H1 (cell line): ENCODE measurements at regions not wholly inside any gene's neighbourhood (a gene's known extent, or its start where the extent isn't known, plus 50 kb on each side); places are given as distances from the start of the nearest gene placed in this dataset.

Experiments used
- CTCF ChIA-PET: fragments of 300-600 bp; sonication (Branson Sonifier 250); formaldehyde crosslinking; loops from one replicate; lab custom pipeline; 2021; ENCODE audit not compliant: partially characterized antibody; lab: Charles Lee
- POLR2A ChIA-PET: fragments of 300-600 bp; sonication (Branson Sonifier 250); formaldehyde crosslinking; loops from one replicate; lab custom pipeline; 2021; ENCODE audit warnings: inconsistent platforms; ENCODE audit not compliant: partially characterized antibody; lab: Charles Lee
- DNase-seq, 2 experiments: peaks; one replicate each; pipeline versions ENCODE4 v3.0.0 to v3.0.0-alpha.2; 2010 to 2022; ENCODE audit warnings: low spot score in 2 of 2, low read depth in 1 of 2, mixed read lengths in 1 of 2
- FAIRE-seq: peaks from 2 replicates; lab custom pipeline; 2011; peaks lifted over from hg19 to GRCh38; lab: Jason Lieb, UNC
- H2AFZ ChIP-seq: 2 replicates; pipeline ENCODE4 v1.8.1; 2012; ENCODE audit warnings: low read length, inconsistent platforms
- H2AK5ac ChIP-seq: 2 replicates; pipeline ENCODE4 v1.6.1; 2013; ENCODE audit warnings: low read depth, low read length
- H2BK120ac ChIP-seq: replicated peaks from 2 replicates; pipeline ENCODE3; 2013; ENCODE audit warnings: low read depth, low read length, inconsistent platforms
- H2BK12ac ChIP-seq: 2 replicates; pipeline ENCODE4 v1.6.1; 2013; ENCODE audit warnings: low read depth, low read length
- H2BK15ac ChIP-seq: 2 replicates; pipeline ENCODE4 v1.6.1; 2013; ENCODE audit warnings: low read length
- H2BK20ac ChIP-seq: 2 replicates; pipeline ENCODE4 v1.6.1; 2013; ENCODE audit warnings: low read length
- H2BK5ac ChIP-seq: 2 replicates; pipeline ENCODE4 v1.6.1; 2013; ENCODE audit warnings: low read depth, low read length
- H3K14ac ChIP-seq: 2 replicates; pipeline ENCODE4 v1.6.1; 2013; ENCODE audit warnings: inconsistent platforms; ENCODE audit not compliant: insufficient read length
- H3K18ac ChIP-seq: 2 replicates; pipeline ENCODE4 v1.6.1; 2013; ENCODE audit warnings: low read length; ENCODE audit errors: extremely low read depth
- H3K23ac ChIP-seq: 2 replicates; pipeline ENCODE4 v1.6.1; 2013; ENCODE audit warnings: inconsistent platforms; ENCODE audit not compliant: insufficient read length
- H3K23me2 ChIP-seq: 2 replicates; pipeline ENCODE4 v1.6.1; 2013; ENCODE audit warnings: low read depth, low read length
- H3K27ac ChIP-seq: 2 replicates; pipeline ENCODE4 v1.6.1; 2011; ENCODE audit warnings: low read depth, low read length, inconsistent platforms
- H3K27me3 ChIP-seq, 4 experiments: replicated peaks in 1 of 4; 1 replicate in 1 of 4; 2 replicates in 3 of 4; pipeline versions ENCODE4 v1.6.1 to v1.8.1; 2011 to 2013; ENCODE audit warnings: low read length in 3 of 4, mild to moderate bottlenecking in 3 of 4, inconsistent platforms in 2 of 4, mixed read lengths in 2 of 4, moderate library complexity in 1 of 4; ENCODE audit not compliant: control insufficient read depth in 3 of 4, insufficient read depth in 3 of 4; ENCODE audit errors: extremely low read depth in 1 of 4
- H3K36me3 ChIP-seq, 4 experiments: 2 replicates each; pipeline versions ENCODE4 v1.6.1 to v1.8.1; 2011 to 2013; ENCODE audit warnings: mild to moderate bottlenecking in 4 of 4, low read length in 3 of 4, moderate library complexity in 2 of 4, control low read depth in 1 of 4, inconsistent platforms in 1 of 4; ENCODE audit not compliant: insufficient read depth in 4 of 4, control insufficient read depth in 2 of 4
- H3K4ac ChIP-seq: replicated peaks from 2 replicates; pipeline ENCODE3; 2013; ENCODE audit warnings: low read length, low read depth, mixed read lengths, inconsistent platforms; ENCODE audit not compliant: insufficient read length
- H3K4me1 ChIP-seq, 4 experiments: replicated peaks in 1 of 4; 1 replicate in 1 of 4; 2 replicates in 3 of 4; pipeline versions ENCODE4 v1.6.1 to v1.8.1; 2011 to 2013; ENCODE audit warnings: low read length in 3 of 4, inconsistent platforms in 2 of 4, mixed read lengths in 1 of 4; ENCODE audit not compliant: insufficient read depth in 4 of 4, control insufficient read depth in 3 of 4
- H3K4me2 ChIP-seq, 2 experiments: 2 replicates each; pipeline versions ENCODE4 v1.6.1 to v1.8.1; 2011 to 2013; ENCODE audit warnings: low read depth in 2 of 2, low read length in 2 of 2, control low read depth in 1 of 2, inconsistent platforms in 1 of 2, mild to moderate bottlenecking in 1 of 2; ENCODE audit not compliant: insufficient read depth in 1 of 2
- H3K4me3 ChIP-seq, 4 experiments: fragments of 200-600, 300-600 bp in 1 of 4; sonication (generic), shearing (Covaris generic), sonication (Bioruptor Twin) in 1 of 4; 2 replicates each; pipeline versions ENCODE4 v1.5.1 to v1.8.1; 2011 to 2016; ENCODE audit warnings: low read length in 4 of 4, low read depth in 3 of 4, control low read depth in 2 of 4, inconsistent platforms in 2 of 4, mild to moderate bottlenecking in 2 of 4, mixed read lengths in 1 of 4, moderate library complexity in 1 of 4; ENCODE audit not compliant: insufficient read depth in 2 of 4; ENCODE audit errors: extremely low read depth in 1 of 4
- H3K56ac ChIP-seq: replicated peaks from 2 replicates; pipeline ENCODE3; 2013; ENCODE audit warnings: low read depth, mild to moderate bottlenecking, mixed read lengths, low read length, inconsistent platforms; ENCODE audit not compliant: insufficient read length
- H3K79me1 ChIP-seq: 2 replicates; pipeline ENCODE4 v1.6.1; 2013; ENCODE audit warnings: low read depth, low read length, control low read depth
- H3K79me2 ChIP-seq, 2 experiments: 2 replicates each; pipeline versions ENCODE4 v1.6.1 to v1.8.1; 2012 to 2013; ENCODE audit warnings: low read length in 2 of 2, mild to moderate bottlenecking in 2 of 2, inconsistent platforms in 1 of 2; ENCODE audit not compliant: insufficient read depth in 2 of 2, control insufficient read depth in 1 of 2
- H3K9ac ChIP-seq, 4 experiments: replicated peaks in 1 of 4; 1 replicate in 1 of 4; 2 replicates in 3 of 4; pipeline versions ENCODE4 v1.6.1 to v1.8.1; 2011 to 2013; ENCODE audit warnings: low read depth in 3 of 4, low read length in 3 of 4, control low read depth in 2 of 4, mild to moderate bottlenecking in 2 of 4, moderate library complexity in 2 of 4, inconsistent platforms in 1 of 4; ENCODE audit errors: extremely low read depth in 1 of 4
- H3K9me3 ChIP-seq, 2 experiments: 2 replicates each; pipeline versions ENCODE4 v1.6.1 to v1.8.1; 2012 to 2013; ENCODE audit warnings: mild to moderate bottlenecking in 2 of 2, moderate library complexity in 2 of 2, control low read depth in 1 of 2, inconsistent platforms in 1 of 2, low read depth in 1 of 2, low read length in 1 of 2, mixed read lengths in 1 of 2; ENCODE audit not compliant: insufficient read depth in 2 of 2
- H4K20me1 ChIP-seq, 2 experiments: replicated peaks in 1 of 2; 2 replicates each; pipeline versions ENCODE3 to v1.8.1; 2011 to 2013; ENCODE audit warnings: inconsistent platforms in 2 of 2, low read length in 2 of 2, mild to moderate bottlenecking in 1 of 2; ENCODE audit not compliant: insufficient read depth in 2 of 2, control insufficient read depth in 1 of 2
- H4K5ac ChIP-seq: 2 replicates; pipeline ENCODE4 v1.6.1; 2013; ENCODE audit warnings: low read length, low read depth, mixed read lengths, inconsistent platforms; ENCODE audit not compliant: insufficient read length
- H4K8ac ChIP-seq: 2 replicates; pipeline ENCODE4 v1.8.0; 2013; ENCODE audit warnings: mild to moderate bottlenecking, moderate library complexity, low read length, inconsistent platforms; ENCODE audit not compliant: insufficient read depth; ENCODE audit errors: extremely low read depth
- H4K91ac ChIP-seq: replicated peaks from 2 replicates; pipeline ENCODE3; 2013; ENCODE audit warnings: low read length, mixed read lengths, inconsistent platforms; ENCODE audit not compliant: insufficient read length
- ASH2L ChIP-seq: fragments of 200-600, 300-600 bp; sonication (generic); IDR thresholded peaks from one replicate; pipeline ENCODE4 v1.7.1; 2017; ENCODE audit warnings: low read length
- BACH1 ChIP-seq: IDR thresholded peaks from 2 replicates; pipeline ENCODE4 v1.6.1; 2012; ENCODE audit warnings: low read length, improper control_type of control experiment
- BCL11A ChIP-seq, 2 experiments: IDR thresholded peaks; one replicate each; pipeline ENCODE4 v1.6.1; 2011; ENCODE audit warnings: low read depth in 2 of 2, low read length in 2 of 2, mild to moderate bottlenecking in 2 of 2
- CBX8 ChIP-seq: fragments of 300-800, 300-1000 bp; sonication (generic); IDR thresholded peaks from 2 replicates; pipeline ENCODE4 v1.7.1; 2016; ENCODE audit warnings: low read depth, low read length, borderline replicate concordance
- CHD1 ChIP-seq: IDR thresholded peaks from 2 replicates; pipeline ENCODE4 v1.6.1; 2012; ENCODE audit warnings: low read depth, low read length, improper control_type of control experiment
- CREB1 ChIP-seq: IDR thresholded peaks from 2 replicates; pipeline ENCODE4 v1.6.1; 2012; ENCODE audit warnings: inconsistent platforms
- NANOG ChIP-seq: IDR thresholded peaks from 2 replicates; pipeline ENCODE4 v1.6.1; 2011; ENCODE audit warnings: low read length, low read depth, mild to moderate bottlenecking, inconsistent platforms; ENCODE audit not compliant: insufficient read depth, poor library complexity, severe bottlenecking
- POLR2AphosphoS5 ChIP-seq: IDR thresholded peaks from 2 replicates; pipeline ENCODE4 v1.6.1; 2011; ENCODE audit warnings: low read depth, low read length
- RXRA ChIP-seq: IDR thresholded peaks from 2 replicates; pipeline ENCODE4 v1.6.1; 2011; ENCODE audit warnings: low read depth, mild to moderate bottlenecking, low read length, moderate library complexity; ENCODE audit not compliant: insufficient read depth
- SP1 ChIP-seq: IDR thresholded peaks from 2 replicates; pipeline ENCODE4 v1.6.1; 2011; ENCODE audit warnings: low read depth, low read length
- TAF1 ChIP-seq: IDR thresholded peaks from 2 replicates; pipeline ENCODE4 v1.6.1; 2011; ENCODE audit warnings: mild to moderate bottlenecking, low read depth, low read length
- TCF12 ChIP-seq: IDR thresholded peaks from 2 replicates; pipeline ENCODE4 v1.6.1; 2011; ENCODE audit warnings: low read depth, mild to moderate bottlenecking, low read length
- ZNF274 ChIP-seq: IDR thresholded peaks from 2 replicates; pipeline ENCODE4 v1.7.0; 2012; ENCODE audit warnings: low read length, borderline replicate concordance; ENCODE audit errors: extremely low read depth
- WGBS, 2 experiments: shearing (Covaris generic) in 1 of 2; methylation state at CpG; one replicate each; pipeline versions ENCODE4 v1.1.6 to v1.1.7; 2013 to 2015; ENCODE audit warnings: low lambda C conversion rate in 2 of 2, mixed read lengths in 2 of 2, inconsistent platforms in 1 of 2, low coverage in 1 of 2, missing lambda C conversion rate in 1 of 2; ENCODE audit not compliant: insufficient replicate concordance in 2 of 2, insufficient coverage in 1 of 2, insufficient read length in 1 of 2; ENCODE audit errors: extremely low coverage in 1 of 2, missing lambda C conversion rate in 1 of 2; 5-methylcytosine and 5-hydroxymethylcytosine counted together

DNA sequence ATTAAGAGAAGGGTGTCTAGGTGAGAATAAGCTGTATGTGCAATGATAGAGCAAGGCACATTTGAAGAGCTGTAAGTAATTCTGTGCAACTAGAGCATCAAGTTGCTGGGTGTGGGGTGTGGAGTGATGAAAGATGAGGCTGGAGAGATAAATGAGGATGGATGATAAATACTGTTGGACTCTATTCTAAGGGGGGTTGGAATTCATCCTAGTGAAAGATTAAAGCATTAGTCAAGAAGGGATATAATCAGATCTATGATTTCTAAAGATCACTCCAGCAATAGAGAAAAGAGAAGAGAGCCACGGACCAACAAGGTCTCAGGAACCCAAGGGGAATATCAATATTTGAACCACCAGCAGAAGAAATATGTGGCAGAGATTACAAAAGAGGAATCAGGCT is 415.0 kb upstream of the RPS6KA3 start:
- H3K4me3 ChIP-seq: no peak overlapping the region
- no peak overlapping the region for H2BK12ac ChIP-seq
- H3K36me3 ChIP-seq: no peaks in the 10 kb centered on the region
- H3K27me3 ChIP-seq: no peaks in the 10 kb centered on the region
- H4K20me1 ChIP-seq: no peaks in the 10 kb centered on the region
- no peak for FAIRE-seq
- no peaks in the 10 kb centered on the region for H3K4me1 ChIP-seq
- H3K14ac ChIP-seq: no peak overlapping the region
- no peak overlapping the region for H3K23ac ChIP-seq
- H3K9ac ChIP-seq: no peak overlapping the region
- no peak overlapping the region for H3K56ac ChIP-seq
- ChIA-PET CTCF (interaction anchor here (1.3 to 1.4 kb wide), 3 partner anchors 11 to 31 kb away, joined by 3 read pairs; no protein-coding TSS in a partner anchor), POLR2A (no interaction called here)
- no peak overlapping the region for H2BK5ac ChIP-seq
- no peaks in the 10 kb centered on the region for H3K9me3 ChIP-seq
- WGBS, 2 experiments: 67% methylated on average over 1 of the region's 1 CpG; no CpG with 5 or more reads in 1 of the 2 experiments
- no peak overlapping the region for H3K4me2 ChIP-seq
- H3K27ac ChIP-seq: no peak overlapping the region
- no peak overlapping the region for H4K8ac ChIP-seq
- H3K18ac ChIP-seq: no peak overlapping the region
- no peak overlapping the region for H2BK15ac ChIP-seq
- no peak overlapping the region for H2AK5ac ChIP-seq
- no peak overlapping the region for H4K5ac ChIP-seq
- no peak overlapping the region for H4K91ac ChIP-seq
- H3K79me1 ChIP-seq: no peaks in the 10 kb centered on the region
- no peak for TF ChIP-seq POLR2AphosphoS5
- no peak for TF ChIP-seq BCL11A (IDR thresholded peaks at IDR 0.05; ENCODE audit: low read depth in 2 of 2, low read length in 2 of 2)
- no peak for TF ChIP-seq RXRA
- no peak for TF ChIP-seq CHD1
- no peak for TF ChIP-seq CREB1
- no peak for TF ChIP-seq TCF12
- no peak for TF ChIP-seq ZNF274
- TF ChIP-seq CBX8: no peak
- TF ChIP-seq ASH2L: no peak
- no peak for TF ChIP-seq TAF1
- TF ChIP-seq SP1: no peak
- no peak for TF ChIP-seq NANOG
- TF ChIP-seq BACH1: no peak
- TF ChIP-seq, all 59 proteins: peak for 0
- Histone ChIP-seq H2AFZ (no peak overlapping the region), H2BK120ac (no peak overlapping the region), H3K23me2 (no peaks in the 10 kb centered on the region), H3K79me2 (no peaks in the 10 kb centered on the region), H2BK20ac (no peak overlapping the region), H3K4ac (no peak overlapping the region)
- no peak for DNase-seq
